ENCODE measurements at regions not wholly inside any gene's neighbourhood (a gene's known extent, or its start where the extent isn't known, plus 50 kb on each side); places are given as distances from the start of the nearest gene placed in this dataset.

DNA sequence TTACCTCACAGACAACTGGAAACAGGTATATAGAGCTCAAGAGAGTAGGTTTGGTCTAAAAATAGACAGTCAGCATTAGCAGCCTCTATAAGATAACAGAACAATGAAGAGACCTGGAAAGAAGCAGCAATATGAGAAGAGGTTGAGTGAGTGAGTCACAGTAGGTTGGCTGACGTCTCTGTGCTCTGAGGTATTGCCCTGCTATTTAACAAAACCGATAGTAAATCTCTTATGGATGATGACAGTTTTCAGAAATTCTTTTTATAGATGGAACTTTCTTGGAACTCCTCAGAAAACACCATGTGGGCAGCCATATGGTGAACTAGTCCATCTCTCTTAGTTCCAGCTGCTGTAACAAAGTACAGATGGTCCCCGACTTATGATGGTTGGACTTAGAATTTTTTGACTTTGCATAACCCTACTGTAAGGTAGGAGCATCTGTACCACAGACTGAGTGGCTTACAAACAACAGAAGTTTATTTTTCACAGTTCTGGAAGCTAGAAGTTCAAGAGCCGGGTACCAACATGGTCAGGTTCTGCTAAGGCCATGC lies 123.5 kb downstream of the MBD2 start:
- DNase-seq (ENCODE audit: low spot score) = no peak
- no peak for FAIRE-seq

- FAIRE-seq (no peak), DNase-seq (ENCODE audit: low spot score) (no peak)
Observed at GRCh38 chr18:54100466-54100865, 124.0 kb downstream of the MBD2 start.

- DNase-seq (ENCODE audit: low spot score) = no peak
- FAIRE-seq = no peak
Observed at GRCh38 chr18:54094474-54094873, 130.0 kb downstream of the MBD2 start.

DNA sequence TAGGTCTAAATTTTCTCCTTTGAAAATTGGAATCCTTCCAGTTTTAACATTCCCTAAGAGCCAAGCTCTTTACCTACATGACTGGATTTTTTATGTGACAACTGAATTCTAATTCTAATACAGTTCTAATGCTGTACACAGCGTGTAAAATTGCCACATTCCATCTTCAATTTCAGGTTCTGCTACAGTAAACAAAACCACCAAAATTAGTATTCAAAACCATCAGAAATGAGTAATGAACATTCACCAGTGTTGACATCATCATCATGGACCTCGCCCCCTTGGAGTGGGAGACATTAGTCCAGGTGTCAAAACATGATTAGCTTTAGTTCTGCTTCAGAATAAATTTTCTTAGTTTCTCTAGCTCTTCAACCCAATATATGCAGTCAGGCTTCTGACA lies 133.6 kb downstream of the MBD2 start:
- FAIRE-seq (no peak), DNase-seq (ENCODE audit: low spot score) (no peak)

GRCh38 chr18:54089749-54090459 lies 134.6 kb downstream of the MBD2 start:
- DNase-seq (ENCODE audit: low spot score) (no peak), FAIRE-seq (no peak)

GRCh38 chr18:54086863-54087262 lies 137.6 kb downstream of the MBD2 start:
- FAIRE-seq (no peak), DNase-seq (ENCODE audit: low spot score) (no peak)

GRCh38 chr18:54086046-54086802 lies 138.2 kb downstream of the MBD2 start:
- DNase-seq (ENCODE audit: low spot score) = no peak
- no peak for FAIRE-seq

DNA sequence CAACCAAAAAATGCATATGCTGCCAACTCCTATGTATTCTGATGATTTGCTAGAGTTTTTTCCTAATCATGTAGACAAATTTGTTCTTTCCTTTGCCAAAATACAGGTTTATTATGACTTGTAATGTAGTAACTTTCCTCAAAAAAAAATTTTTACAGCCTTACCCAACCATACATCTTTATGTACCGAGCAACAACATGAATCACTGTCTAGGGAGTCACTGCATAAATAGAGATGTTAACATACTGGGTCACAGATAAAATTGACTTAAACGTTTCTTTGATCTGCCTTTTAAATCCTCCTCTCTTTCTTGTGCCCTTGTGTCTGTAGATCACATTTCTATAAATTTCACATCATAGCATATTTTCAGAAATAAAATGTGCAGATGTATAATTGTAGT lies 143.6 kb downstream of the MBD2 start:
- DNase-seq (ENCODE audit: low spot score) (no peak), FAIRE-seq (no peak)

GRCh38 chr18:54076166-54076565 lies 148.3 kb downstream of the MBD2 start:
- DNase-seq (ENCODE audit: low spot score) = no peak
- no peak for FAIRE-seq

DNA sequence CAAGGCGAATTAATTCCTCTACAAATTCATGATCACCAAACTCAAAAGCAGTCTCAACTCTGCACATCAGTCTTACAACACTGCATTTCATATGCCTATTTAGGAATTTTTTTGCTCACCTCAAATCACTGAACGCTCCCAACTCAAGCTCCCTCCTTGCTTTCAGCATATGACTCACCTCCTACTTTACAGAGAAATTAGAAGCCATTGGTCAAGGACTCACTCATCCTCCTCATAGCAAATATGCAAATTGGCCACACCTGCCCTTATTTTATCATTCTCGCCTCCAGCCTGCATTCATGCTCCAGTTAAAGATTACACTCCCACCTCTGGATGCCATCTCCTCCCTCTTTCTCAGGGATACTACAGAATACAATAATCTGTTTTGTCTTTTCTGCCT lies 148.8 kb downstream of the MBD2 start:
- DNase-seq (ENCODE audit: low spot score) = no peak
- no peak for FAIRE-seq

GRCh38 chr18:54069729-54070128 lies 154.7 kb downstream of the MBD2 start:
- FAIRE-seq (no peak), DNase-seq (ENCODE audit: low spot score) (no peak)

GRCh38 chr18:54060343-54061005 lies 164.0 kb downstream of the MBD2 start:
- DNase-seq (ENCODE audit: low spot score) = no peak

DNA sequence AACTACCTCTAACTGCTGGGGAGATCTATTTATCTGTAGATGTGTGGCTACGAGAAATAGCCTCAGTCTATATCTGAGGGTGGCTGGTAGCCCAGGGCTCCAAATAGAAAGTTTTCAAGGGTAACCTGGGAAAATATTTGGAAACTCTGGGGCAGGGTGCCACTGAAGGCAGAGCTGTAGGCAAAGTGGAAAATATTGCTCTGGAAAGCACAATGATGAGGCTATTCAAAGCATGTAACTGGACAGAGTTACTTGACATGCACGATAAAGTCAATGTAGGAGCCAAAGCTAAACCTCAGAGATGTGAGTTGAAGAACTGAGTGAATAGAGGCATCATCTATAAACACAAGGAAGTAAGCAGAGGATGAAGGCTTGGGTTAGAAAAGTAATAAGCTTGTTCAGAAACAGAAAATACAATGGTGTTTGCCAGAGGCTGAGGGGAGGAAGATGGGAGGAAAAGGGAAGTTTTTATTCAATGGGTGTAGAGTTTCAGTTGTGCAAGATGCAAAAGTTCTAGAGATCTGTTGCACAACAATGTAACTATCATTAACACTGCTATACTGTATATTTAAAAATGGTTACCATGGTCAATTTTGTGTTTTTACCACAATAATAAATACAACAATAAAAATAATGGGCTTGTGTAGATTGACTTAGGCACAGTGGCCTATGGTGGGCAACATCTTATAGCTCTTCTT lies 171.6 kb downstream of the MBD2 start:
- no peak for DNase-seq (ENCODE audit: low spot score)
- no peak for FAIRE-seq

More at GRCh38 chr18:54060343-54061005, 164.0 kb downstream of the MBD2 start:
- FAIRE-seq = no peak

DNA sequence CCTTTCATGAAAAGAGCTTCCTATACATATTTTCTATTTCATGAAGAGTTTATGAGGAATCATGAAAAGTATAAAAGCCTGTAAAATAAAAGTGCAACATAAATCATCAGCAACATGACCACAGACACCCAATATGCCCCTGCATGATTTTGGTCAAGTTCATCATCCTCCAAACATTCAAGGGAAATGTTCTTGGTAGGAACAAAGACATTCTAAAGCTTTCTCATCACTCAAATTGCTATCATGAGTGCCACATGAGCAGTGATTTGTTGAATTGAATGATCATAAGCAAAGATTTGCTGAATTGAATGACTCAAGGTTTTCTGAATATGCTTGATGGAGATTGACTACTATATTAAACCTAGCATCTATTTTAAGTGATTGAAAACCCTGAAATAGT lies 172.2 kb downstream of the MBD2 start:
- FAIRE-seq (no peak), DNase-seq (ENCODE audit: low spot score) (no peak)

GRCh38 chr18:54043484-54044251 lies 180.8 kb downstream of the MBD2 start:
- FAIRE-seq (no peak), DNase-seq (ENCODE audit: low spot score) (no peak)

DNA sequence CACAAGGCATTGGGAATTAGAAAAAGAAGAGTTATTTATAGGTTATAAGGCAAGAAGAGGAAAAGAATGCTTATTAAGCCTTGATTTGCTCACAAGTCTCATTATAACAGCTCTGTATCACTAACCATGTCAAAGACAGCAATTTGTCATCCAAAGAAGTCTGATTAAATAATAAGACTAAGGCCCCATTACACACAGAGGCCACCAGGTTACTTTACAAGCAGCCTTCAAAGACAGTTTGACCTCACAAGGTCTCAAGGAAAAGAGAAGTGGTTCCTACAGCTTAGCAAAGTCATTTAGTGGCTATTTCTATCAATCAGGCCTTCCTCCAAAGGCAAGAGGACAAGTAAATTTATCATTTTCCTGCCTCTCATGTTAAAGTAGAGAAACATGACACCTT lies 188.5 kb downstream of the MBD2 start:
- no peak for FAIRE-seq

GRCh38 chr18:54033052-54033451 lies 191.4 kb downstream of the MBD2 start:
- FAIRE-seq (peak; percentile 42), DNase-seq (ENCODE audit: low spot score) (peak; percentile 51)

More for the DNA sequence above, 188.5 kb downstream of the MBD2 start:
- DNase-seq (ENCODE audit: low spot score) = no peak

- no peak for DNase-seq (ENCODE audit: low spot score)
- no peak for FAIRE-seq
Observed at GRCh38 chr18:54032412-54032811, 192.1 kb downstream of the MBD2 start.

DNA sequence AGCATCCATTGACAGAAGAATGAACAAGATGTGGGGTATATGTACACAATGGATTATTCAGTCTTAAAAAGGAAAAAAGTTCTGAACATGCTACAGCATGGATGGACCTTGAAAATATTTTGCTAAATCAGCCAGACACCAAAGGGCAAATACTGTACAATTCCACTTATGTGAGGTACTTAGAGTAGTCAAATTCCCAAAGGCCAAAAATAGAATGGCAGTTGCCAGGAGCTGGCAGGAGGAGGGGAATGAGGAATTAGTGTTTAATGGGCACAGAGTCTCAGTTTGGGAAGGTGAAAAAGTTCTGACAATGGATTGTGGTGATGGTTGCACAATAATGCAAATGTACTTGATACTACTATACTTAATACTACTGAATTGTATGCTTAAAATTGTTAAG lies 193.2 kb downstream of the MBD2 start:
- FAIRE-seq (no peak), DNase-seq (ENCODE audit: low spot score) (no peak)

GRCh38 chr18:54030434-54030833 lies 194.0 kb downstream of the MBD2 start:
- DNase-seq (ENCODE audit: low spot score) (no peak), FAIRE-seq (no peak)

- FAIRE-seq = no peak
- DNase-seq (ENCODE audit: low spot score) = no peak
Observed at GRCh38 chr18:54023471-54023870, 201.0 kb downstream of the MBD2 start.
